GM23248 (cell line): ENCODE measurements at regions not wholly inside any gene's neighbourhood (a gene's known extent, or its start where the extent isn't known, plus 50 kb on each side); places are given as distances from the start of the nearest gene placed in this dataset.

Experiments used
- DNase-seq: peaks from one replicate; pipeline ENCODE4 v3.0.0-alpha.2; 2015
- H2AFZ ChIP-seq: fragments of 200-600 bp; sonication (generic); 2 replicates; pipeline ENCODE4 v1.6.1; 2016; ENCODE audit warnings: antibody characterized with exemption
- H3F3A ChIP-seq: fragments of 200-600 bp; sonication (generic); 2 replicates; pipeline ENCODE4 v1.6.1; 2016; ENCODE audit warnings: mild to moderate bottlenecking, antibody characterized with exemption, mixed run types; ENCODE audit not compliant: insufficient read depth
- H3K27ac ChIP-seq: fragments of 200-600 bp; sonication (generic); 2 replicates; pipeline ENCODE4 v1.5.1; 2016; ENCODE audit warnings: mild to moderate bottlenecking
- H3K27me3 ChIP-seq: fragments of 200-600 bp; sonication (generic); replicated peaks from 2 replicates; pipeline ENCODE4 v1.6.1; 2016; ENCODE audit warnings: mild to moderate bottlenecking; ENCODE audit not compliant: insufficient read depth
- H3K36me3 ChIP-seq: fragments of 200-600 bp; sonication (generic); 2 replicates; pipeline ENCODE4 v1.6.1; 2016; ENCODE audit warnings: low read depth, mild to moderate bottlenecking
- H3K4me1 ChIP-seq: fragments of 200-600 bp; sonication (generic); 2 replicates; pipeline ENCODE4 v1.6.1; 2016; ENCODE audit warnings: mild to moderate bottlenecking; ENCODE audit not compliant: insufficient read depth
- H3K4me2 ChIP-seq: fragments of 200-600 bp; sonication (generic); one replicate; pipeline ENCODE4 v1.6.1; 2016; ENCODE audit warnings: mild to moderate bottlenecking; ENCODE audit not compliant: unreplicated experiment
- H3K4me3 ChIP-seq: fragments of 200-600 bp; sonication (generic); 2 replicates; pipeline ENCODE4 v1.5.1; 2016; ENCODE audit warnings: mild to moderate bottlenecking
- H3K79me2 ChIP-seq: fragments of 200-600 bp; sonication (generic); 2 replicates; pipeline ENCODE4 v1.6.1; 2016; ENCODE audit warnings: mild to moderate bottlenecking; ENCODE audit not compliant: insufficient read depth
- H3K9ac ChIP-seq: fragments of 200-600 bp; sonication (generic); 2 replicates; pipeline ENCODE4 v1.6.1; 2016; ENCODE audit warnings: mild to moderate bottlenecking
- H3K9me2 ChIP-seq: fragments of 200-600 bp; sonication (generic); 2 replicates; pipeline ENCODE4 v1.6.1; 2016; ENCODE audit warnings: mixed run types, mild to moderate bottlenecking, moderate library complexity; ENCODE audit not compliant: insufficient read depth
- H3K9me3 ChIP-seq: fragments of 200-600 bp; sonication (generic); one replicate; pipeline ENCODE4 v1.6.1; 2017; ENCODE audit warnings: low read depth
- H4K20me1 ChIP-seq: fragments of 200-600 bp; sonication (generic); 2 replicates; pipeline ENCODE4 v1.6.0; 2016; ENCODE audit not compliant: insufficient read depth
- EZH2 ChIP-seq: fragments of 200-600 bp; sonication (generic); IDR thresholded peaks from 2 replicates; pipeline ENCODE4 v1.6.1; 2018; ENCODE audit warnings: antibody characterized with exemption, mild to moderate bottlenecking; ENCODE audit not compliant: insufficient read depth, poor library complexity, severe bottlenecking
- EZH2phosphoT487 ChIP-seq: fragments of 200-600 bp; sonication (generic); IDR thresholded peaks from 2 replicates; pipeline ENCODE4 v1.6.1; 2018; ENCODE audit warnings: antibody characterized with exemption, moderate library complexity, mild to moderate bottlenecking, low read depth; ENCODE audit not compliant: insufficient read depth
- WGBS, 2 experiments: methylation state at CpG; one replicate each; pipeline ENCODE4 v1.1.6; 2015 to 2017; ENCODE audit warnings: low lambda C conversion rate in 2 of 2, low coverage in 1 of 2; ENCODE audit errors: missing lambda C conversion rate in 2 of 2; 5-methylcytosine and 5-hydroxymethylcytosine counted together
- in situ Hi-C: fragments of 300-500 bp; cut with MboI; formaldehyde crosslinking; loops from 2 replicates; pipeline ENCODE4 v1.15.0; 2020

DNA sequence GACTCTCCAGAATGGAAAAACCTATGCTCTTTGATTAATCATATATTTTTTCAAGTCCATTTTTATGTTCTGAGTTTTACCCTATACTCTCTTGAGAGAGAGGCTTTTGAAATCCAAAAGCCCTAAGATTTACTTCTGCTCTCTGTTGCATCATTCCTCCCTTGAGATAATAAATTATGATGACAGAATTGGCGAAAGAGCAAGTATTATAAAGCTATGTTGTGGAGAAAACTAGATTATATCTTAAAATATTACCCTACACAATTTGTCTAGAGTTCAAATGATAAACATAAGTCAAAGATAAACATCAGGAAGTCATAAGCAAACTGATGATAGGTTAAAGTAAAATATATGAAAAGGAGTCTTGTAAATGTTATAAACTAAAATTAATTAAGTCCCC, 293.4 kb upstream of the MME start:
- peaks cover 6% of the 10 kb centered on the region; the same call in 1 of the 2 replicates for H3K9me2 ChIP-seq
- 82 to 83% methylated on average over 1 of the region's 1 CpG for WGBS, 2 experiments
- no peaks in the 10 kb centered on the region for H3K4me1 ChIP-seq
- no peak for DNase-seq
- no peak for TF ChIP-seq EZH2phosphoT487
- no peak for TF ChIP-seq EZH2
- H3K9ac ChIP-seq = no peak overlapping the region
- no peak overlapping the region for H2AFZ ChIP-seq
- no peaks in the 10 kb centered on the region for H3K9me3 ChIP-seq
- no peaks in the 10 kb centered on the region for H3F3A ChIP-seq
- no peaks in the 10 kb centered on the region for H4K20me1 ChIP-seq
- no peaks in the 10 kb centered on the region for H3K27me3 ChIP-seq
- H3K27ac ChIP-seq = no peak overlapping the region
- in situ Hi-C loops = no loop called here
- no peak overlapping the region for H3K4me3 ChIP-seq
- no peaks in the 10 kb centered on the region for H3K36me3 ChIP-seq
- H3K79me2 ChIP-seq = no peaks in the 10 kb centered on the region
- H3K4me2 ChIP-seq = no peak overlapping the region

DNA sequence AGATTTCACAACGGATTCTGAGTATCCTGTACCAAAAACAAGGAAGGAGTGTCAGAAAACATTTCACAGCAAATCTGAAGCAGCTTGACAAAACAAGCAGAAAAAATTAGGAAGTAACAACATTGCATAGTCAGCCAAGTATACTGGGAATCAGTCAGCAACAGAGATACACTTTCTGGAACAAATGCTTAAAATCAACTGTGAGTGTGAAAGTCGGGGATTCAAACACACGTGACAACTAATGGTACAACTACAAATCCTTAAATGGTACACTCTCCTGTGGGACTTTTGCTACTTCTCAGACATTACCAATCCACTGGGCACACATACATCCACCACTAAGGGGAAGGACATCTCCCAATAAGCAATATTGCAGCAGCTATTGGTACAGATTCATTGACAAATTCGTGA, 296.6 kb upstream of the MME start:
- Histone ChIP-seq H3K79me2 (no peaks in the 10 kb centered on the region), H3K9me3 (no peaks in the 10 kb centered on the region), H3K4me3 (no peak overlapping the region), H3K9me2 (peaks cover 6% of the 10 kb centered on the region; the same call in 1 of the 2 replicates), H3K9ac (no peak overlapping the region), H4K20me1 (no peaks in the 10 kb centered on the region), H3K27me3 (no peaks in the 10 kb centered on the region), H2AFZ (no peak overlapping the region), H3K27ac (no peak overlapping the region), H3K4me2 (no peak overlapping the region), H3K36me3 (no peaks in the 10 kb centered on the region), H3K4me1 (peaks cover 8% of the 10 kb centered on the region), H3F3A (no peaks in the 10 kb centered on the region)
- WGBS, 2 experiments = 23 to 25% methylated on average over 4 of the region's 4 CpGs
- DNase-seq = no peak
- in situ Hi-C loops = no loop called here
- TF ChIP-seq EZH2phosphoT487 (no peak), EZH2 (no peak)

DNA sequence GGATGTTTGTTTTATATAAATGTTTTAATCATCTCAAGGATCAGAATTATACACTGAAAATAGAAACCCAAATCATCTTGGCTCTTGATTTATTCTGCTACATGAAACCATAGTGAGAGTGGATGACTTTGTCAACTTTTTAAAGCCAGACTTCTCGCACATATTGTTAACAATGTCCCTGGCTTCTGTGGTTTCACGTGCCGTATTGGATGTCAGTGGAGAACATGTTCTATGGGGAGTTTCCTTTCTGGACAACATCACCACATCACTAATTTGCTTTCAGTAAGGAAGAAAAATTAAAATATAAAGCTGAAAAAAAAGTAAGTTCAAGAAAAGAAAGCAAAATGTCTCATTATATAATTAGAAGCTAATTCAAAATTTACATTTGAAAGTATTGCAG, 297.1 kb upstream of the MME start:
- H3K27me3 ChIP-seq = no peaks in the 10 kb centered on the region
- H3K9me3 ChIP-seq = no peaks in the 10 kb centered on the region
- peaks cover 8% of the 10 kb centered on the region for H3K4me1 ChIP-seq
- no peaks in the 10 kb centered on the region for H4K20me1 ChIP-seq
- in situ Hi-C loops = no loop called here
- DNase-seq = no peak
- no peak overlapping the region for H2AFZ ChIP-seq
- no peak overlapping the region for H3K4me2 ChIP-seq
- H3F3A ChIP-seq = no peaks in the 10 kb centered on the region
- no peak for TF ChIP-seq EZH2phosphoT487
- no peak for TF ChIP-seq EZH2
- H3K9me2 ChIP-seq = peaks cover 6% of the 10 kb centered on the region; the same call in 1 of the 2 replicates
- no peaks in the 10 kb centered on the region for H3K79me2 ChIP-seq
- no peak overlapping the region for H3K9ac ChIP-seq
- no peaks in the 10 kb centered on the region for H3K36me3 ChIP-seq
- 44 to 53% methylated on average over 3 of the region's 3 CpGs for WGBS, 2 experiments
- H3K4me3 ChIP-seq = no peak overlapping the region
- H3K27ac ChIP-seq = no peak overlapping the region

DNA sequence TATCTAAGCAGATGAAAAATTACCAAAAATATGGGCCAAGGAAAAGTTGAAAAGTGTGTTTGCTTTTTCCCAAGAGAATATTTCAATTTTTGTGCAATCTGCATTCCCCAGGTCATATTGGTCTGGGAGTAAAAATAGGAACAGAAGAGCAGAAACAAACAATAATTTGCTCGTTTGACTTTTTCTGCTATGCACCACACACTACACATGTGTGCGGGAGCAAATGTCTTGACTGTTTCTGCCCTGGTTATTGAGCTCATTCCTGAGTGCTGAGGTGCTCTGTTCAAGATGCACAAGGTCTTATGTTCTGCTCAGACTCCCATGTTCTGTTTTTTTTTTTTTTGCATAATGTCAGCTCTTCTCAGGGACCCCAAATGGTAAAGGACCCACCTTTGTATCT, 298.0 kb upstream of the MME start:
- H4K20me1 ChIP-seq = no peaks in the 10 kb centered on the region
- H3K27ac ChIP-seq = no peak overlapping the region
- WGBS, 2 experiments = 64 to 69% methylated on average over 2 of the region's 2 CpGs
- H2AFZ ChIP-seq = no peak overlapping the region
- DNase-seq = no peak
- peaks cover 8% of the 10 kb centered on the region for H3K4me1 ChIP-seq
- no peaks in the 10 kb centered on the region for H3K9me3 ChIP-seq
- no peak overlapping the region for H3K4me2 ChIP-seq
- no peaks in the 10 kb centered on the region for H3K27me3 ChIP-seq
- no peak overlapping the region for H3K9ac ChIP-seq
- H3K79me2 ChIP-seq = no peaks in the 10 kb centered on the region
- TF ChIP-seq EZH2phosphoT487 (no peak), EZH2 (no peak)
- peaks cover 6% of the 10 kb centered on the region; the same call in 1 of the 2 replicates for H3K9me2 ChIP-seq
- H3K4me3 ChIP-seq = no peak overlapping the region
- no peaks in the 10 kb centered on the region for H3K36me3 ChIP-seq
- H3F3A ChIP-seq = no peaks in the 10 kb centered on the region
- in situ Hi-C loops = no loop called here

DNA sequence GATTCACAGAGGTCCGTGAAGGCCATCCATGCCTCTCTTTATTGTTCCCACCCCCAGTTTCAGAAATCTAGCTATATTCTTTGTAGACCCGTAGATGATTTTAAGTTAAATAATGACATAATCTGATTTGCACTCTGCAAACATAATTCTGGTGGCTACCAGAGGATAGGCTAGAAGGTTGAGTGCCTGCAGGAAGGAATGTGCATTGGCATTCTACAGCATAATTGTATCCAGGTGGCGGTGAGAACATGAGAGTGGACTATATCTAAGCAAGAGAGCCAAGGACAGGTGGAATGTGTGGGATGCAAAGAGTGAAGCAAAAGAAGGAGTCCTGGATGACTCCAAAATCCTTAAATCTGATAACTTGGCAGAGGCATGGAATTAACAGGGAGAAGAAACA, 298.5 kb upstream of the MME start:
- Histone ChIP-seq H4K20me1 (no peaks in the 10 kb centered on the region), H3K4me2 (no peak overlapping the region), H3K79me2 (no peaks in the 10 kb centered on the region), H3K27me3 (no peaks in the 10 kb centered on the region), H3K9ac (no peak overlapping the region), H3K9me3 (no peaks in the 10 kb centered on the region), H3K36me3 (no peaks in the 10 kb centered on the region), H3K9me2 (peaks cover 6% of the 10 kb centered on the region; the same call in 1 of the 2 replicates), H3K27ac (no peak overlapping the region), H3F3A (no peaks in the 10 kb centered on the region), H3K4me3 (no peak overlapping the region), H3K4me1 (peaks cover 8% of the 10 kb centered on the region), H2AFZ (no peak overlapping the region)
- TF ChIP-seq EZH2 = no peak
- no peak for TF ChIP-seq EZH2phosphoT487
- in situ Hi-C loops = no loop called here
- no peak for DNase-seq
- 84 to 89% methylated on average over 3 of the region's 3 CpGs for WGBS, 2 experiments
